HG02588 (cell line): ENCODE measurements at regions not wholly inside any gene's neighbourhood (a gene's known extent, or its start where the extent isn't known, plus 50 kb on each side); places are given as distances from the start of the nearest gene placed in this dataset.
A peak's percentile ranks its signal among the peaks of the same experiment; 100 is the strongest.
"Not testable (repeated sequence)": the region's sequence is repeated elsewhere in the genome, so short reads cannot be mapped to it uniquely, and the experiment has no call there.

ENCODE experiments used
- ATAC-seq: cut with Tn5 transposase; IDR thresholded peaks from one replicate; pipeline ENCODE4 v1.9.1; 2021; ENCODE audit warnings: mild to moderate bottlenecking, moderate library complexity; ENCODE audit not compliant: unreplicated experiment

DNA sequence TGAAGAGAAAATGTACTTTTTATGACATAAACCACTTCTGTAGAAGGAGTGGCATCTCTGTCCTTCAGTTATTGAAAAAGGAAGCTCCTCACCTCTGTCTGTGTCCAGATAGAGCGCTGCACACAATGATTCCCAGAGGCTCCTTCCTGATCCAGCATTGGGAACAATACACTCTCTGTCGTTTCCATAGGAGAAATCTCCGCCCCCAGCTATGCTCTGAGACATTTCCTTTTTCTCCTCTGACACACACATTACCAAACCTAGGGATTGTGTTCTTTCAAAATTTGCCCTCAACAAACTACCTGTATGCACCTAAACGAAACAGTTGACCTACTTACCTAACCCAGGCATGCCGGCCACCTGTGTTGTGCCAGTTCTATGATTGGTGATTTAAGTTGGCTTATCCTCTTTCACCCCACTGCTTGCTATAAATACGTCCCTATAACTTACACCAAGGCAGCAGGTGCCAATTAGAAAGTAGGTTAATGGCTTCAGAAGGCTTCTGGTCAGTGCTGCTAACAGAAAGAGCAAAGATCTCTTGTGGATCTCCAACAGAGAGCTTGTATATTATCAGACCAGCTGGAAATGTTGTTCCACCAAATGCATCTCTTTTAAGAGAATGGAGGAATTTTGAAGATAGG, 140.1 kb upstream of the JCAD start:
- no peak for ATAC-seq

DNA sequence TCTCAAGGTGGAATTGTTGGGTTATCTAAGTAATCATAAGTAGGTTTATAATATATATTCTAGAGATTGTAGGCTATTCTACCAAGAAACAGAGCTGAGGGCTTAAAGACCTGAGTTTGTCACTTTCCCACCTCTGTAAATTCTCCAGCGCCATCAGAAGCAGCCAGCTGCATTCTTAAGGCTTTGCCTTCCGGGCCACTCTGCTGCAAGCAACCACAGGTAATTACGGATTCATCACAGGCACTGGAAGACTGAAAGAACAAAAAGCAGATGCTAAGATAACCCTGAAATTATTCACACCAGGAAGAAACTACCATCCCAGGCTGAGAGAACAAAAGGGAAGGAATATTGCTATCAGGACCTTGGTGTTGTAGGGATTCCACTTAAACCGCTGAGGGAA, 137.8 kb upstream of the JCAD start:
- no peak for ATAC-seq

DNA sequence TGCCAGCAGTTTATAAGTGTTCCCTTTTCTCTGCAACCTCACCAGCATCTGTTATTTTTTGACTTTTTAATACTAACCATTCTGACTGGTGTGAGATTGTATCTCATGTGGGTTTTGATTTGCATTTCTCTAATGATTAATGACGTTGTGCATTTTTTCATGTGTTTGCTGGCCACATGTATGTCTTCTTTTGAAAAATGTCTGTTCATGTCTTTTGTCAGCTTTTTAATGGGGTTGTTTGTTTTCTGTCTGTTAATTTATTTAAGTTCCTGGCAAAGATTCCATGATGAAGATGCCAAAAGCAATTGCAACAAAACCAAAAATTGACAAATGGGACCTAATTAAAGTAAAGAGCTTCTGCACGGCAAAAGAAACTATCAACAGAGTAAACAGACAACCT, 137.2 kb upstream of the JCAD start:
- not testable (repeated sequence) for ATAC-seq

DNA sequence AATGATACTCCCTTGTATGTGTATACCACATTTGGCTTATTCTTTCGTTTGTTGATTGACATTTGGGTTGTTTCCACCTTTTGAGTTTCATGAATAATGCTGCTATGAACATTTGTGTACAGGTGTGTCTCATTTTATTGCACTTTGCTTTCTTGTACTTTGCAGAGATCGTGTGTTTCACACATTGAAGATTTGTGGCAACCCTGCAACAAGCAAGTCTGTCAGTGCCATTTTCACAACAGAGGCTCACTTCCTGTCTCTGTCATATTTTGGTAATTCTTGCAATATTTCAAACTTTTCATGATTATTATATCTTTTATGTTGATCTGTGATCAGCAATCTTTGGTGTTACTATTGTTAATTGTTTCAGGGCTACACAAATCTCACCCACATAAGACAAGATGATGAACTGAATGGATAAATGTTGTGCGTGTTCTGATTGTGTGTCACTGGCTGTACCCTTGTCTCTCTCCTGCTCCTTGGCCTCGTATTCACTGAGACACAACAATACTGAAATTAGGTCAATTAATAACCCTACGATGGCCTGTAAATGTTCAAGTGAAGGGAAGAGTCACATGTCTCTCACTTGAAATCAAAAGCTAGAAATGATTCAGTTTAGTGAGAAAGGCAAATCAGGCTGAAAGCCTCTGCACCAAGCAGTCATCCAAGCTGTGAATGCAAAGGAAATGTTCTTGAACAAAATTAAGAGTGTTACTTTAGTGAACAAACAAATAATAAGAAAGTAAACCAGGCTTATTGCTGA, 133.6 kb upstream of the JCAD start:
- no peak for ATAC-seq

DNA sequence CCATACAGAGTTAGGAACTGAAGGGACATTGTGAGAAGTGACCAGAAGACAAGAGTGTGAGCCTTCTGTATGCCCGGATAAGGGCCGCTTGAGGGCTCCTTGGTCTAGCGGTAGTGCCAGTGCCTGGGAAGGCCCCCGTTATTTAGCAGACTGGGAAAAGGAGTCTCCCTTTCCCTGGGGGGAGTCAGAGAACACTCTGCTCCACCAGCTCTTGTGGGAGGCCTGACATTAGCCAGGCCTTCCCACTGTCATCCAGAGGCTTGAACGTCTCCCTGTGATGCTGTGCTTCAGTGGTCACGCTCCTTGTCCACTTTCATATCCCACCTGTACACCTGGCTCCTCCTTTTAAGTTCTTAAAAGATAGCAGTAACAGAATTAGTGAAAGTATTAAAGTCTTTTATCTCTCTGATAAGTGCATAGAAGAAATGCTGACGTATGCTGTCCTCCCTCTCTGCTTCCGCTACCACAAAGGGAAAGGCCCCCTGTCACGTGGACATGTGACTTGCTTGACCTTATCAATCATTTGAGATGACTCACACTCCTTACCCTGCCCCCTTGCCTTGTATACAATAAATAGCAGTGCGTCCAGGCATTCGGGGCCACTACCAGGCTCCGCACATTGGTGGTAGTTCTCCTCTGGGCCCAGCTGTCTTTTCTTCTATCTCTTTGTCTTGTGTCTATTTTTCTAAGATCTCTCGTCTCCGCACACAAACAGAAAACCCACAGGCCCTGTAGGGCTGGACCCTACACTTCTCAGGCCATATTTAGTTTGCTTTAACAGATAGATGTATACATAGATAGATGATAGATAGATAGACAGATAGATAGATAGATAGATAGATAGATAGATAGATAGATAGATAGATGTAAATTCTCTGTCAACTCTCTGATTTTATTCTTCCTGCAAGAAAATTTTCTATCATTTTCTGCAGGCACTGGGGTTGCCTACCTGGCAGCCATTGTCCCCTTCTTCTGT, 131.5 kb upstream of the JCAD start:
- no peak for ATAC-seq

DNA sequence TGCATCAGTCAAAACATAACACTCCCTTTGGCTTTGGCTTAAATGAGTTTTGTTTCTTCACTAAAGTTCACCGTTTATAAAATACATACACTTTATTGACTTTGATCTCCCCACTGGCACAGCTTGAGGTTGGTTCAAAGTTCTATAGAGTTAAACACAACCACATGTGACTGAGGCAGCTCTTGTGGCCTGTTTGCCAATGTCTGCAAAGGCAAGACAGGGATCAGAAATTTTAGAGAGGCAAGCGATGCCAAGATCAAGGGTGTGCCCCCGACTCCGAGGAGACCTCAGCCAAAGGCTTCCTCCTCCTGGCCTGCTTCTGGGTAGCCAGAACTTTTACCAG, 129.8 kb upstream of the JCAD start:
- no peak for ATAC-seq

DNA sequence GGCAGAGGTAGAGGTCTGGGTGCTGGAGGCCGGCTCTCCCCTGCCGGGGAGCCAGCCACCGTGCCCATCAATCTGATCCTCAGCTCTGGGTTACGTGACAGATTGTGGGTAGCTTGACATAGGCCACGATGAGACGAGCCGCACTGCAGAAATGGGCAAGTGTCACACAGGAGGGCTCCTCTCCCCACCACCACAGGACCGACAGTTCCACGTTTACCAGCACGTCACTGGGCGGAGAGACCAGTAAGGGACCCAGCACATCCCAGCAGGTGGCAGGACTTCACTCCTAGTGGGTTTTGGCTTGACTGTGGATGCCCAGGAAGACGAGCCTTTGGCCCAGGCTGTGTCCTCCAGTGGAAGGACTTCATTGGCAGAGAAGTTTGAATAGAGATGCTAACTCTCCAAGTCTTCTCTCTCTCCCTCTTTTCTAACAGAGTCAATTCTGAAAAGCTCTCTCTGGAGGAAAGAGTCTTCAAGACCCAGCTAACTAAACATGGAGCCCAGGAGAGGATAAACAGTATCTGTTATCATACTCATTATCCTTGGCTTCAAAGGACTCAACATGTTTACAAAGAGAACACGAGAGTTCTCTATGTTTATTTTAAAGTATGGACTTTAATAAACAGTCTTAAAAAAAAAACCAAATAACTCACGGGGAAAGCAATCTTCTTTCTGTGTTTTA, 129.3 kb upstream of the JCAD start:
- no peak for ATAC-seq

DNA sequence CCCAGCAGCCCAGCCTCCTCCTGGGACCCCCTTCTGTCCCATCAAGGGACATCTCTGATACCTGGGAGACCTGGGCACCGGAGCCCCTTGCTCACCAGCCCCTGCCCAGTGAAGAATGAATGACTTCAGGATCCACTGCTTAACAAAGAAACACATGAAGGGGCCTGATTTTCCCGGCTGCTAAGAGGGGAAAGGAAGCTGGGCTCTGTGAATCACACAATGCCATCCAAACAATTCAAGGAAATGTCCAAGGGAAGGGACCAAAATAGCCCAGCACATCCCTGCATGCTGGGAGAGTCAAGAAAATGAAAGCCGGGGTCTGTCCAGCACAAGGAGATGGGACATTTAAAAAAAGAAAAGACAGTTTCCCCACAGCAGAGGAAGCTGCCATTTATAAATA, 128.7 kb upstream of the JCAD start:
- ATAC-seq: no peak

DNA sequence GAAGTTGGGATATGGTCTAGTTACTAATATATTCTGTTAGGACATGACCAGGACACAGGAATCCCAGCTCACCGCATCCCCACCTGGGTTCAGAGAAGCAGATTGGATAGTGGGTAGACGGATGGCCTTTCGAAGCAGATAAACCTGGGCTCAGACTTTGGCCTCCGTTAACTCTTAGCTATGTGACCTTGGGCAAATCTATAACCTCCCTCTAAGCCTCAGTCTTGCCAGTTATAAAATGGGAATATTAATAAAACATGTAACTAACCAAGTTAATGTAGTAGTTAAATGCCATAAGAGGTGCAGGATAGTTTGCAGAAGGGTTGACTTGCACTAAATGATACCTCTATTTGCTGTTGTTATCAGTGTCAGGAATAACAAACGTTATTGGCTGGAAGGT, 127.6 kb upstream of the JCAD start:
- ATAC-seq: no peak

DNA sequence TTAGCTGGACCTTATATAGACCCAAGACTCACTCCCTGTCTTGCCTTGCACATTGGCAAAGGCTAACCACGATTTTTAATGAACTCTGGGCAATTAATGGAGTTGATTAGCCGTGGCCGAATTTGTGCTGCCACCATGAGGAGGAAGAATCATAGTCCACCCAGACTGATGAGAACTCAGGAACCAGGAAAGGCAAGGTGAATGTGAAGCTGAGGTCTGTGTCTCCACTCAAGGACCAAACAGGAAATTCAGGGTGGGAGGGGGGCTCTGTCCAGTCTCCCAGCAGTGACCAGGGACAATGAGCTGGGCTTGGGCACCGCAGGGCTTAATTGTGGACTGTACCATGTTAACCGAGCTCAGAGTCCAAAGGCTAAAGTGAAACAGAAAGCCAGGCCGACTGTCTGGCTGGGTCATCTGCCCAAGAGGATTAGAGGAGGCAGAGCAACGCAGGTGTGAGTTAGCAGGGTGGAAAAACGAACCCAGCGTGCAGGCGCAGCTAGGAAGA, 127.0 kb upstream of the JCAD start:
- ATAC-seq: peak; percentile 68

DNA sequence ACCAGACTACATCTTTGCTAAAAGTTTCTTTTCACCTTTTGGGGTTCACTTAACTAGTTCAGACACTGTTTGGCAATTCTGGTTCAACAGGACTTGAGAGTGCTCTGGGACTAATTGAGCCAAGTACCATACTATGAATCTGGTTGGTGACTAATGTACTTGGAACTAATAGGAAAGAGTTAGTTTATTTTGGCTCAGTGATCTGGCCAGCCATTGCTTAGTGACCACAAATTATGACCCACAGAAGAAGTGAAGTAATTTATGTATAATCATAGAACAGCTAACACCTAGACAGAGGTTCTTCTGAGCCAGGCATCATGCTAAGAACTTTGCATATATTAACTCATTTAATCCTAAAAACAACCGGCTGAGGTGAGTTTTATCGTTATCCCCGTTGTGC, 126.5 kb upstream of the JCAD start:
- no peak for ATAC-seq

DNA sequence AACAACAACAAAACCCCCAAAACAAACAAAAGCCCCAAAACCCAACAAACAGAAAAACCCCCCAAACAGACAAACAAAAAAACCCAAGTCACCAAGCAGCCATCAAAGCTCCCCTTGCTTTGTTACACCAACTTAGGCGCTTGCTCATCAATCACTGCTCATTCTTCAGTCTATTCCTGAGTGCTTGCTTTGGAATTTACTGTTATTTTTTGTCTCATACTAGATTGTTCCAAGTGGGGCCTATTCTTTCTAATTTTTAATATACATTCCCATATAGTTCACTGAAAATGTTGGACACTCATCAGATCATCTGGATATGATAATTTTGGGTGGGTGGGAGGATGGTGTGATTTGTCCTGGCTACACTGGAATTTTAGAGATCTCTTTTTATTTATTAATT, 126.0 kb upstream of the JCAD start:
- ATAC-seq: no peak

DNA sequence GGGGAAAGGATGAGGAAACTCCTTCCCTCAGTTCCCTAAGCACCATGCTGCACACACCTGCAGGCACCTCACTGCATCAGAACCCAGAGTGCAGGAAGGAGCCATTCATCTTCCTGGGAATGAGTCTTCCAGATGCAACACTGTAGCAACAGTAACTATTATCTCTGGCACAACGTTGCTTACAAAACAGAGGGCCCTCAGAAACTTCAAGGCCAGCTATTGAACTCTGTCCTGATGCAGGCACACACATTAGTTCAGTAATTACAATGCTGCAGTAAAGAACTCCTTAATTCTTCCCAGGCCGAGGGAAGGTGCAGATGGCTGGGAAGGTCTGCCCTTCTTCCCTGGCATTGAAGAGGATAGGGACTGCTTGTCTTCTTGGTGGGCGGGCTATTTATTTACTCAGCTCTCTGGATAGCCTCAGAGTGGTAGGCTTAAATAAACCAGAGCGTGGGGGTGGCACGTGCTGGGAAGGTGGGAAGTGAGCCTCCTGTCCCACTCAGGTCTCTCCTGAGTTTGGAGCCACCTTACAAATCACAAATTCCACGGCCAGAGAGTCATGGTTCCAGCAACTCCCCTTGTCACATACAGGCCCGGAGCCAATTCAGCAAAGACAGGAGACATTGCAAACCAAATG, 125.1 kb upstream of the JCAD start:
- no peak for ATAC-seq

DNA sequence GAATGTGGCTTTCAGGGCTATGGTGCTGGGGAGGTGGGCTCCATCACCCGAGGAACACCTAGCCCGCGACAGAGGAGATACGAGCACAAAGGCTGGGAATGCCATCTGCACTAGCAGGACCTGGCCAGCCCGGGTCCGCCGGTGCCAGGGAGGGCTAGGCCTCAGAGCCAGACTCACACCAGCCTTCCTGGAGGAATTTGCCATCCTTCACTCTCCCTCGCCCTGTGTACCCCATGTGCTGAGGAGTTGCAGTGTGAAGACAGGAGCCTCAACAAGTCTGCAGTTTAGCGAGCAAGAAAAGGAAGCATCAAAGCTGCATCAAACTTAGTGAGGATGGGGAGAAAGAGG, 123.6 kb upstream of the JCAD start:
- ATAC-seq: no peak

DNA sequence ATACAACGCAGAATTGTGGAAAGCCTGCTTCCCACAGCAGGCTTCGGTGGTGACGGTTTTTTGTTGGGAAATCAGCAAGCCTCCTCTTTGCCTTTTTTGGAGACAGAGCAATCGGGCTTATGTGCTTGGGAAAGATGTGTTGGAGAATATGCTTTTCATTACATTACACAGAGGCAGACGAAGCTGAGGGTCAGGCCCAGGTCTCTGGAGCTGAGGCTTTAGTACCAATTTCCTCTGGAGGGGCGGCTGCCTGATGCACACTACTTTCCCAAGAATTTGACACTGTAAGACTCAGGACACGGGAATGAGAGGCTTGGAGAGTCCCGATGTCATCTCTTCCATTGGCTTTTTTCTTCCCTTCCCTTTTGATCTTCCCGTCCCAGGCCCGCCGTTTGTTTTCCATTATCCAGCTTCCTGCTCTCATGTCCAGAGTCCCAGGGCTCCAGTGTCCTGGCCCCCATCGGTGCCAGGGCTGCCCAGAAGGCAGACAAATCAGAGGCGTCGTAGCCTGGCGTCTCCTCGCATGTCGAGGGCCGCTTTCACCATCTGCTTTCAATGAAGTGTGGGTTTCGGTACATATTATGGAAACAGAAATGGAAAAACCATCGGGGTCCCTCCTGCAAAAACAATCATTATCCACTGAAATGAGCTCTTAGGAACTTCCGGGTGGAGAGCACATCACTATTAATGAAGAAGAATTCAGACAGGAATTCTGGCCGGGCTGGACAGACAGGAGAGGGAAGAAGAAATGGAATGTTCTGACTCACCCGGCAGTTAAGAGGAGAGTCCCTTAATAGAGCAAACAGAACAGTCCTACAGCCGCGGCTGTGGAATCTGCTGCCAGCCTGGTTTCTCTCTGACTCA, 123.0 kb upstream of the JCAD start:
- ATAC-seq: no peak

DNA sequence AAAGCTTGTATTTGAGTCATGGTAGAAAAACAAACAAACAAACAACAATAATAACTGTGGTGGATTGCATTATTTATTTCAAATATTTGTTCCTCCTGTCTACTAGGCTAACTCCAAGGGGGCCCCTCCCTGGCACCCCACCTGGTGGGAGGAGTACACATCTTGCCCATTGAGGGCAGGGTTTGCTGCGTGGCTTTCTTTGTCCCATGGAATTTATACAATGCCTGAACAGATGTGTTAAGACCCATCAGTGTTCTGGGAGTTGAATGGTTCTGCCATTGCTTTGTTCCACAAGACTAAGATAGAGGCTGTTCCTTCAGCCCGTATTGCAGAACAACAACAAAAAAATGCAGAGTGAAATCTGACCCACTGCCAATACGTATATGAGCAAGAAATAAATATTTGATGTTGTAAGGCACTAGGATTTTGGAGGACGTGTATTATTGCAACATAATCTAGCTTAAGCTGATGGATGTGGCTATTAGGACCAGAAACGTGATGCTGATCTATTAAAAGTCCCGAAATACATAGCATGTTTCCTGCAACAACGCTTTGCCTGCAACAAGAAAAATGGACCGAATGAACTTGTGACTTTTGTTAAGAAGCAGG, 119.1 kb upstream of the JCAD start:
- ATAC-seq: no peak

DNA sequence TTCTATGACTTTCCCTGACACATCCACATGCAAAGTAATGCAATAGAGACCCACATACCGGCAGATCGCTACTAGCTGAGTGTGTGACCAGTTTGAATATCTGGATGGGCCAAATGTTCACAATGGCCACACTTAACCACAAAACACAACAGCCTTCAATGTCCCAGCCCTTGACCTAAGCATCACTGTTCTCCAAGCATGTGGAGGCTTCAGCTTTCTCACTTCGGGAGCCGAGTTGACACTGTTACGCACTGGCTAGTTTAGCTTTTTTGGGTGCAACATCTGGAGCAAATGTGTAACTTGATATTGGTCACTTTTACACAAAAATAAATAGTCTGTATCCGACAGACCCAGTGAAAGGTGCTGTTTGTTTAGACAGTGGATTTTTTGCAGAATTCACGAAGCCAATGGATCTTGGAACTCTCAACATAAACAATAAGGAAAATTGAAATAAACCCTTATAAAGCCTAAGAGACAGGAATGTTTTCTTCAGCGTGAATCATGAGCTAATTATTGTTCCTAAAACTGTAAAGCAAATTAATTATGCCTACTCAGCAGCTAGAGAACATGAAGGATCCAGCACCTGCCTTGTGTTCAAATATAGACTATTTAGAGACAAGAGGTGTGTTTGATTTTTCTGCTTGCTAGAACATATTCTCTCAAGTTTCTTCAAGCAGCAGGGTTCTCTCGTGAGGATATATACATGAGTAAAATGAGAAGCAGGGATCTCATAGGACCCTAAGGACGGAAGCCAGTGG, 117.6 kb upstream of the JCAD start:
- no peak for ATAC-seq

DNA sequence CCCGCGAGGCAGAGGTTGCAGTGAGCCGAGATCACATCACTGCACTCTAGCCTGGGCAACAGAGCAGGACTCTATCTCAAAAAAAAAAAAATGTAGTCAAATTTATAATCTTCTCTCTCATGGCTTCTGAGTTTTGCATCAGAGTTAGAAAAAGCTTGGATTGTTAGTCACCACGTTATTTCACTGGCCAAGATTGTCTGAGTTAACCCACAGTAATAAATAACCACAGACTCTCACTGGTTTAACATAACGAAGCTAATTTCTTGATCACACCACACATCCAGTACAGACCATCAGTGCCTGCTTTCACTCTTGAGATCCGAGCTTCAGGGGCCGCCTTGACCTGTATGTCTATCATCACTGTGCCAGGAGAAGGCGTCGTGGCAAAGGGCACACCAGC, 116.8 kb upstream of the JCAD start:
- ATAC-seq: no peak

DNA sequence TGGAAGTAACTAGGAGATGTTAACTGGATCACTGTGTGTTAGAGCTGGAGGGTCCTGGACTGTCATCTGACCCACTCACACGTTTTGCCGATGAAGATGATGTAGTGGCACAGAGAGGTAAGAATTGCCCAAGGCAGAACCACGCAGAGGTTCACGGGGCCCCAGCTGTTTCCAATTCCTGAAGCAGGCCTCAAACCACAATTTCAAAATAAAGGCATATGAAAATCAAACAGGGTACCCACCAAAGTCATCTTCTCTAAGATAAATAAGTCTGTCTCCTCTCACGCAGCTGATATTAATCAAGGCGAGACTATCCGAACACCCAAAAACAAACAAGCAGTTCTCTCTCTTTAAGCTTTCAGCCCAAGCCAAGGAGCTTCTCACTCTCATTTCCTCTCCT, 113.3 kb upstream of the JCAD start:
- no peak for ATAC-seq
